ENCODE measurements at regions not wholly inside any gene's neighbourhood (a gene's known extent, or its start where the extent isn't known, plus 50 kb on each side); places are given as distances from the start of the nearest gene placed in this dataset.
A peak's percentile ranks its signal among the peaks of the same experiment; 100 is the strongest.
"Not testable (repeated sequence)": the region's sequence is repeated elsewhere in the genome, so short reads cannot be mapped to it uniquely, and the experiment has no call there.

GRCh38 chr5:120817044-120817985 is 353.2 kb downstream of the PRR16 start:
- Histone ChIP-seq H3K27ac (replicated peaks) (no peak overlapping the region), H3K4me1 (no peaks in the 10 kb centered on the region), H3K9me3 (replicated peaks) (peaks cover 9% of the 10 kb centered on the region), H3K36me3 (no peaks in the 10 kb centered on the region), H3K27me3 (ENCODE audit: low read depth) (no peaks in the 10 kb centered on the region), H3K4me3 (no peak overlapping the region)
- no peak for DNase-seq
- intact Hi-C loops (cut with micrococcal nuclease): no loop called here
- TF ChIP-seq, protein P1, sequence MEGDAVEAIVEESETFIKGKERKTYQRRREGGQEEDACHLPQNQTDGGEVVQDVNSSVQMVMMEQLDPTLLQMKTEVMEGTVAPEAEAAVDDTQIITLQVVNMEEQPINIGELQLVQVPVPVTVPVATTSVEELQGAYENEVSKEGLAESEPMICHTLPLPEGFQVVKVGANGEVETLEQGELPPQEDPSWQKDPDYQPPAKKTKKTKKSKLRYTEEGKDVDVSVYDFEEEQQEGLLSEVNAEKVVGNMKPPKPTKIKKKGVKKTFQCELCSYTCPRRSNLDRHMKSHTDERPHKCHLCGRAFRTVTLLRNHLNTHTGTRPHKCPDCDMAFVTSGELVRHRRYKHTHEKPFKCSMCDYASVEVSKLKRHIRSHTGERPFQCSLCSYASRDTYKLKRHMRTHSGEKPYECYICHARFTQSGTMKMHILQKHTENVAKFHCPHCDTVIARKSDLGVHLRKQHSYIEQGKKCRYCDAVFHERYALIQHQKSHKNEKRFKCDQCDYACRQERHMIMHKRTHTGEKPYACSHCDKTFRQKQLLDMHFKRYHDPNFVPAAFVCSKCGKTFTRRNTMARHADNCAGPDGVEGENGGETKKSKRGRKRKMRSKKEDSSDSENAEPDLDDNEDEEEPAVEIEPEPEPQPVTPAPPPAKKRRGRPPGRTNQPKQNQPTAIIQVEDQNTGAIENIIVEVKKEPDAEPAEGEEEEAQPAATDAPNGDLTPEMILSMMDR (IDR thresholded peaks at IDR 0.05; ENCODE audit: borderline replicate concordance): peak; percentile 47

DNA sequence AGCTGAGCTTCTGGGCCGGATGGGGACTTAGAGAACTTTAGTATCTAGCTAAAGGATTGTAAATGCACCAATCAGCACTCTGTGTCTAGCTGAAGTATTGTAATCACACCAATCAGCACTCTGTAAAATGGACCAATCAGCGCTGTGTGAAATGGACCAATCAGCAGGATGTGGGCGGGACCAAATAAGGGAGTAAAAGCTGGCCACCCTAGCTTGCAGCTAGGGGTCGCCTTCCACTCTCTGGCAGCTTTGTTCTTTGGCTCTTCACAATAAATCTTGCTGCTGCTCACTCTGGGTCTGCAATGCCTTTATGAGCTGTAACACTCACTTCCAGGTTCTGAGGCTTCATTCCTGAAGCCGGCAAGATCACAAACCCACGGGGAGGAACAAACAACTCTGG is 354.0 kb downstream of the PRR16 start:
- no peak overlapping the region for H3K4me3 ChIP-seq
- intact Hi-C loops (cut with micrococcal nuclease): no loop called here
- DNase-seq: no peak

GRCh38 chr5:120823328-120823727 is 359.2 kb downstream of the PRR16 start:
- TF ChIP-seq, protein P1 (IDR thresholded peaks at IDR 0.05; ENCODE audit: borderline replicate concordance): no peak
- DNase-seq: no peak
- intact Hi-C loops (cut with micrococcal nuclease): no loop called here
- Histone ChIP-seq H3K36me3 (no peaks in the 10 kb centered on the region), H3K4me3 (no peak overlapping the region), H3K9me3 (replicated peaks) (no peaks in the 10 kb centered on the region), H3K27me3 (ENCODE audit: low read depth) (no peaks in the 10 kb centered on the region), H3K4me1 (no peaks in the 10 kb centered on the region), H3K27ac (replicated peaks) (no peak overlapping the region)

More for the DNA sequence above, 354.0 kb downstream of the PRR16 start:
- Histone ChIP-seq H3K27ac (replicated peaks) (no peak overlapping the region), H3K27me3 (ENCODE audit: low read depth) (no peaks in the 10 kb centered on the region), H3K9me3 (replicated peaks) (peaks cover 2% of the 10 kb centered on the region), H3K36me3 (no peaks in the 10 kb centered on the region), H3K4me1 (no peaks in the 10 kb centered on the region)
- TF ChIP-seq, protein P1 (IDR thresholded peaks at IDR 0.05; ENCODE audit: borderline replicate concordance): no peak

GRCh38 chr5:120831646-120832045 is 367.5 kb downstream of the PRR16 start:
- H3K27me3 ChIP-seq (ENCODE audit: low read depth); H3K4me1 ChIP-seq; H3K4me3 ChIP-seq; H3K36me3 ChIP-seq; DNase-seq; intact Hi-C loops (cut with micrococcal nuclease); H3K9me3 ChIP-seq (replicated peaks); H3K27ac ChIP-seq (replicated peaks): not testable (repeated sequence)

- no peak for DNase-seq
- Histone ChIP-seq H3K36me3 (no peaks in the 10 kb centered on the region), H3K4me1 (no peaks in the 10 kb centered on the region), H3K4me3 (no peak overlapping the region), H3K27ac (replicated peaks) (no peak overlapping the region), H3K27me3 (ENCODE audit: low read depth) (no peaks in the 10 kb centered on the region), H3K9me3 (replicated peaks) (no peaks in the 10 kb centered on the region)
- intact Hi-C loops (cut with micrococcal nuclease): no loop called here
- TF ChIP-seq, protein P1 (IDR thresholded peaks at IDR 0.05; ENCODE audit: borderline replicate concordance): no peak
Observed at GRCh38 chr5:120841830-120842229, 377.7 kb downstream of the PRR16 start.

DNA sequence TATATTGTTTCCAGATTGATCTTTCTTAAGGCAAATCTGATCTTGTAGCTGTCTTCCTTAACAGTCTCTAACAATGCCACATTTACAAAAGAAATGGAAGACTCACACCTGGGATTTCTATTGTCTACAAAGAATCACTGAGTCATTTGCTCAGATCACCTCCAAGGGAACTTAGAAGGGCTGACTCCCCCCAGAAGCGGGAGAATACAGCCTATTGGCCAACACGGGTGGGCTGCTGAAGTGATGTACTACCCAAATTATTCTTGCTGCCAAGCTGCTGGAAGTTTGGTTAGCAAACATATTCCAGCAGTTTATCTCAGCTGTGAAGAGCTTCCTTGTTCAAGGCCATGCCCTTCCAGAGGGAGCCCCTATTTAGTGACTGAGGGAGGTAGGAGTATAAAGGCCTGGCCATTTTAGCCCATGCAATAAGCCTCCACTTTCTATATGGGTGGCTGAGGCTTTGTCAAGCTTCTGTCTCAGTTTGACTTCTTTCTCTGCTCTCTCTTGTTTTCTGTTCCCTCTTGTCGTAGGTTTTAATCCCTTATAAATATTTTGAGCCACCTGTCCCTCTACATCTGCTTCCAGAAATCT is 379.4 kb downstream of the PRR16 start:
- H3K4me3 ChIP-seq: no peak overlapping the region
- H3K27me3 ChIP-seq (ENCODE audit: low read depth): no peaks in the 10 kb centered on the region
- no peaks in the 10 kb centered on the region for H3K4me1 ChIP-seq
- no peaks in the 10 kb centered on the region for H3K36me3 ChIP-seq
- no peaks in the 10 kb centered on the region for H3K9me3 ChIP-seq (replicated peaks)
- intact Hi-C loops (cut with micrococcal nuclease): no loop called here
- TF ChIP-seq, protein P1 (IDR thresholded peaks at IDR 0.05; ENCODE audit: borderline replicate concordance): no peak
- no peak overlapping the region for H3K27ac ChIP-seq (replicated peaks)
- DNase-seq: no peak

All from left ventricle myocardium inferior (tissue), 1 donor.